OCI-LY1 (cell line): ENCODE measurements at regions not wholly inside any gene's neighbourhood (a gene's known extent, or its start where the extent isn't known, plus 50 kb on each side); places are given as distances from the start of the nearest gene placed in this dataset.

ENCODE experiments used
- H2AFZ ChIP-seq: fragments of 200-600 bp; sonication (generic), shearing (Covaris generic); 2 replicates; pipeline ENCODE4 v1.6.0; 2014; ENCODE audit warnings: antibody characterized with exemption, mild to moderate bottlenecking, low read length
- H3F3A ChIP-seq: fragments of 200-600 bp; sonication (generic), shearing (Covaris generic); 2 replicates; pipeline ENCODE4 v1.6.0; 2014; ENCODE audit warnings: mild to moderate bottlenecking, antibody characterized with exemption, low read length, moderate library complexity; ENCODE audit not compliant: insufficient read depth
- H3K27ac ChIP-seq: fragments of 200-600 bp; sonication (generic); 2 replicates; pipeline ENCODE4 v1.5.1; 2014; ENCODE audit warnings: low read length, mixed run types, mild to moderate bottlenecking, low read depth; ENCODE audit not compliant: poor library complexity, severe bottlenecking
- H3K27me3 ChIP-seq: fragments of 200-600 bp; sonication (generic); 2 replicates; pipeline ENCODE4 v1.6.0; 2014; ENCODE audit warnings: antibody characterized with exemption, mild to moderate bottlenecking, low read length, moderate library complexity; ENCODE audit not compliant: insufficient read depth
- H3K36me3 ChIP-seq: fragments of 200-600 bp; sonication (generic); 2 replicates; pipeline ENCODE4 v1.6.1; 2014; ENCODE audit warnings: mild to moderate bottlenecking, antibody characterized with exemption, low read length, moderate library complexity, mixed read lengths; ENCODE audit not compliant: insufficient read depth
- H3K4me1 ChIP-seq: fragments of 200-600 bp; sonication (generic); 2 replicates; pipeline ENCODE4 v1.5.1; 2014; ENCODE audit warnings: mild to moderate bottlenecking, low read length, moderate library complexity; ENCODE audit not compliant: insufficient read depth, severe bottlenecking
- H3K4me2 ChIP-seq: fragments of 200-600 bp; sonication (generic), shearing (Covaris generic); 2 replicates; pipeline ENCODE4 v1.6.1; 2014; ENCODE audit warnings: low read length
- H3K4me3 ChIP-seq: fragments of 200-600 bp; sonication (generic); 2 replicates; pipeline ENCODE4 v1.5.1; 2014; ENCODE audit warnings: low read length, low read depth, mild to moderate bottlenecking, mixed read lengths; ENCODE audit not compliant: poor library complexity, severe bottlenecking
- H3K79me2 ChIP-seq: fragments of 200-600 bp; shearing (Covaris generic); 2 replicates; pipeline ENCODE4 v1.6.1; 2016; ENCODE audit warnings: mixed run types, low read length, mixed read lengths; ENCODE audit not compliant: insufficient read depth
- H3K9ac ChIP-seq: fragments of 200-600 bp; sonication (generic), shearing (Covaris generic); 2 replicates; pipeline ENCODE4 v1.6.1; 2014; ENCODE audit warnings: mild to moderate bottlenecking, low read length, mixed read lengths
- H3K9me2 ChIP-seq: fragments of 200-600 bp; sonication (generic), shearing (Covaris generic); 2 replicates; pipeline ENCODE4 v1.6.1; 2014; ENCODE audit warnings: low read depth, mild to moderate bottlenecking, low read length, mixed read lengths
- H3K9me3 ChIP-seq: fragments of 200-600 bp; shearing (Covaris generic); 2 replicates; pipeline ENCODE4 v1.6.1; 2014; ENCODE audit warnings: low read length, mixed read lengths
- H4K20me1 ChIP-seq: fragments of 200-600 bp; sonication (generic), shearing (Covaris generic); 2 replicates; pipeline ENCODE4 v1.6.0; 2016; ENCODE audit warnings: mild to moderate bottlenecking, low read length; ENCODE audit not compliant: insufficient read depth
- CTCF ChIP-seq: fragments of 200-600 bp; sonication (generic), shearing (Covaris generic); IDR thresholded peaks from 2 replicates; pipeline ENCODE4 v1.5.1; 2017; ENCODE audit warnings: mild to moderate bottlenecking, antibody characterized with exemption, low read length, moderate library complexity, mixed read lengths
- EZH2 ChIP-seq: fragments of 200-600 bp; sonication (generic), shearing (Covaris generic); IDR thresholded peaks from 2 replicates; pipeline ENCODE4 v1.8.0; 2017; ENCODE audit warnings: borderline replicate concordance, mixed run types, mild to moderate bottlenecking, antibody characterized with exemption, low read length, moderate library complexity, mixed read lengths

GRCh38 chr16:85320677-85321385 is 208.6 kb upstream of the CIBAR2 start:
- no peak overlapping the region for H3K4me3 ChIP-seq
- H3F3A ChIP-seq = no peaks in the 10 kb centered on the region
- H3K4me1 ChIP-seq = no peaks in the 10 kb centered on the region
- no peak overlapping the region for H3K27ac ChIP-seq
- H2AFZ ChIP-seq = no peak overlapping the region
- H3K36me3 ChIP-seq = no peaks in the 10 kb centered on the region
- no peak overlapping the region for H3K4me2 ChIP-seq
- H3K9me3 ChIP-seq = no peaks in the 10 kb centered on the region
- H3K27me3 ChIP-seq = peaks cover 16% of the 10 kb centered on the region; the same call in 1 of the 2 replicates
- no peaks in the 10 kb centered on the region for H3K79me2 ChIP-seq
- H4K20me1 ChIP-seq = no peaks in the 10 kb centered on the region
- H3K9me2 ChIP-seq = no peaks in the 10 kb centered on the region
- no peak for TF ChIP-seq EZH2
- no peak for TF ChIP-seq CTCF
- no peak overlapping the region for H3K9ac ChIP-seq

GRCh38 chr16:85321509-85322271 is 209.4 kb upstream of the CIBAR2 start:
- peaks cover 16% of the 10 kb centered on the region; the same call in 1 of the 2 replicates for H3K27me3 ChIP-seq
- TF ChIP-seq EZH2 = no peak
- TF ChIP-seq CTCF = no peak
- H2AFZ ChIP-seq = no peak overlapping the region
- no peaks in the 10 kb centered on the region for H3K36me3 ChIP-seq
- no peaks in the 10 kb centered on the region for H3F3A ChIP-seq
- H3K79me2 ChIP-seq = no peaks in the 10 kb centered on the region
- H4K20me1 ChIP-seq = no peaks in the 10 kb centered on the region
- H3K9ac ChIP-seq = no peak overlapping the region
- H3K4me3 ChIP-seq = no peak overlapping the region
- no peak overlapping the region for H3K27ac ChIP-seq
- peaks cover 5% of the 10 kb centered on the region for H3K4me1 ChIP-seq
- no peak overlapping the region for H3K4me2 ChIP-seq
- no peaks in the 10 kb centered on the region for H3K9me3 ChIP-seq
- H3K9me2 ChIP-seq = no peaks in the 10 kb centered on the region

GRCh38 chr16:85323230-85323960 is 211.1 kb upstream of the CIBAR2 start:
- no peaks in the 10 kb centered on the region for H3F3A ChIP-seq
- H3K27me3 ChIP-seq = peaks cover 16% of the 10 kb centered on the region; the same call in 1 of the 2 replicates
- H2AFZ ChIP-seq = no peak overlapping the region
- no peaks in the 10 kb centered on the region for H3K36me3 ChIP-seq
- no peaks in the 10 kb centered on the region for H3K79me2 ChIP-seq
- H3K9me3 ChIP-seq = no peaks in the 10 kb centered on the region
- H3K9me2 ChIP-seq = no peaks in the 10 kb centered on the region
- no peak overlapping the region for H3K9ac ChIP-seq
- H3K4me1 ChIP-seq = peaks cover 12% of the 10 kb centered on the region
- H3K4me3 ChIP-seq = no peak overlapping the region
- no peak overlapping the region for H3K27ac ChIP-seq
- no peaks in the 10 kb centered on the region for H4K20me1 ChIP-seq
- no peak for TF ChIP-seq CTCF
- no peak for TF ChIP-seq EZH2
- H3K4me2 ChIP-seq = no peak overlapping the region
